Fibroblast of mammary gland (primary cell): ENCODE measurements at regions not wholly inside any gene's neighbourhood (a gene's known extent, or its start where the extent isn't known, plus 50 kb on each side); places are given as distances from the start of the nearest gene placed in this dataset.
A peak's percentile ranks its signal among the peaks of the same experiment; 100 is the strongest.

ENCODE experiments used
- DNase-seq: peaks from one replicate; pipeline ENCODE4 v3.0.0-alpha.2; 2010; ENCODE audit warnings: low read depth
- H3K4me3 ChIP-seq: 2 replicates; pipeline ENCODE4 v1.5.1; 2011; ENCODE audit warnings: low read depth, mild to moderate bottlenecking, low read length, moderate library complexity; ENCODE audit not compliant: control insufficient read depth
- CTCF ChIP-seq: conservative IDR thresholded peaks from 2 replicates; pipeline ENCODE4 v1.5.1; 2011; ENCODE audit warnings: low read depth, low read length, inconsistent platforms; ENCODE audit not compliant: control insufficient read depth, insufficient read depth

GRCh38 chr2:168346725-168347477, 99.5 kb upstream of the STK39 start:
- peak; percentile 67 for DNase-seq
- peak; percentile 75 for TF ChIP-seq CTCF
- peak overlapping the region; percentile 55 for H3K4me3 ChIP-seq

GRCh38 chr2:168348076-168348475, 100.7 kb upstream of the STK39 start:
- H3K4me3 ChIP-seq: no peak overlapping the region
- DNase-seq: peak; percentile 40
- peak; percentile 62 for TF ChIP-seq CTCF

GRCh38 chr2:168350380-168350779, 103.0 kb upstream of the STK39 start:
- peak; percentile 5 for DNase-seq
- TF ChIP-seq CTCF: peak; percentile 7
- no peak overlapping the region for H3K4me3 ChIP-seq

- no peak overlapping the region for H3K4me3 ChIP-seq
- no peak for DNase-seq
- TF ChIP-seq CTCF: no peak
These were observed 102.8 kb upstream of the CERS6 start for GRCh38 chr2:168353251-168353650.

- DNase-seq: no peak
- H3K4me3 ChIP-seq: no peak overlapping the region
- no peak for TF ChIP-seq CTCF
These were observed 101.6 kb upstream of the CERS6 start for GRCh38 chr2:168354499-168354898.

GRCh38 chr2:168355121-168355520, 101.0 kb upstream of the CERS6 start:
- no peak overlapping the region for H3K4me3 ChIP-seq
- no peak for DNase-seq
- no peak for TF ChIP-seq CTCF

- TF ChIP-seq CTCF: no peak
- no peak for DNase-seq
- no peak overlapping the region for H3K4me3 ChIP-seq
These were observed 100.1 kb upstream of the CERS6 start for GRCh38 chr2:168355779-168356476.
